ENCODE measurements at regions not wholly inside any gene's neighbourhood (a gene's known extent, or its start where the extent isn't known, plus 50 kb on each side); places are given as distances from the start of the nearest gene placed in this dataset.
A peak's percentile ranks its signal among the peaks of the same experiment; 100 is the strongest.

DNA sequence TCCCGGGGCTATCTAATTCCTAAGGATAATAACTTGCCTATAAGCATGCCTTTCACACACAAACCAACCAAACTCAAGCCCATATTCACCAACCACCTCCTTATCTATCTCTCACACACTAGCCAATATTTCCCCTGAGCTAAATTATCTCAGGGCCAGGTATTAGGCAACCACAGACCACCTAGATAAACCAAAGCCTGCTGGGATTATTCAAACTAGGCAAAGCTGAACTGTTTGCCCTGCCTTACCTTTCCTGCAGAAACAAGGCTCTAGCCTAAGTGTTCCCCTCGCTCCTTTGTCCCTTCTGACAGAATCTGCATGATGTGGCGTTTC lies 114.7 kb upstream of the EEA1 start:
- DNase-seq = no peak

- DNase-seq = no peak
Observed at GRCh38 chr12:93047118-93047517, 118.0 kb upstream of the EEA1 start.

GRCh38 chr12:93048656-93049055 lies 119.6 kb upstream of the EEA1 start:
- DNase-seq = no peak

- no peak for DNase-seq
Observed at GRCh38 chr12:93050026-93050747, 121.1 kb upstream of the EEA1 start.

GRCh38 chr12:93050748-93051081 lies 121.6 kb upstream of the EEA1 start:
- no peak for DNase-seq

DNA sequence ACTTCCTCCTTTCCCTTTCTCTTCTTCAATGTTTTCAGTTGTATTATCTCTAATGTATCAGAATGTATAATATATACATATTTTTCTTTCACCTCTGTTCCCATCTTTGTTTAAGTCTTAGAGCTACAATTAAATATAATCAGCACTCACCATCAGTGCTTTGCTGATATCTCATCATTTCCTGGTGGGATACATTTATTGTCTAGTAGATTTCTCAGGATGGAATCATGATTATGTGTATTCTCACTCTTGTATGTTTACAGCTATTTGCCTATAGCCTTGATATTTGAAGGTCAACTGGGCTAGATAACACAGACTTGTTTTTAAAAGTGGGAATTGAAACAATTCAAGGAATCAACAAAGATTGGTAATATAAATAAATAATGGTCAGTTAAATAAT lies 124.9 kb upstream of the EEA1 start:
- DNase-seq = no peak

DNA sequence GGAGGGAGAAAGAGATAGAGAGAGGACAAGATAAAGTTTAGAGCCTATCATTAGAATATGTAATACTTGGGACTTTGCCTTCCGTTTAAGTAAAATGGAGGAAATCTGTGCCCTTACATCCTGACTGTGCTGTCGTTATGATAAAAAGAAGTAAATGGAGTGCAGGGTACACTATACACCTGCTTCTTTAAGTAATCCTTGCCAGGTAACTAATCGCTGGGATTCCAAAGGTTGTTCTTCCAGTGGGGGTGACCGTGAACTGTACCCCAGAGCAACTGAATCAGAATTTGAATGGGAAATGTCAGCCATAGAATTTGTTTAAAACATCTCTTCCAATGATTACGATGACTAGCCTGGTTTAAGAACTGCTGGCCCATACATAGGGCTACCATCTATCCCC lies 126.1 kb upstream of the EEA1 start:
- no peak for DNase-seq

- DNase-seq = no peak
Observed at GRCh38 chr12:93056971-93057535, 128.0 kb upstream of the EEA1 start.

DNA sequence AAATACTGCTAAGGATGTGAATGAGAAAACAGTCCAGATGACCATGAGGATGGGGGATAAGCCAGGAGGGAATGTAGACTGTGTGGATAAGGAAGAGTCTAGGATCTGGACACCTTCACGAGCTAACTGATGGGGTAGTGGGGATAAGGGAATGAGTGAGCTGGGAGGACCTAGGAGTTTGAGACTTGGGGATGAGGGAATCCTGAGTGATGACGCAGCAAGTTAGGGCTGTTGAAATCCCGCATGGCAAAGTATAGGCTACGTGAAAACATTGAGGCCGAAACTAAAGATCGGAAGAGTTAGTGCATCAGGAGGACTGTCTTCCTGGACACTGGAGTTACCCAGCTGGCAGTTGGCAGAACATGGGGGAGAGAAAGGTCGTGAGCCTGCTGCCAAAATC lies 129.2 kb upstream of the EEA1 start:
- DNase-seq = no peak

DNA sequence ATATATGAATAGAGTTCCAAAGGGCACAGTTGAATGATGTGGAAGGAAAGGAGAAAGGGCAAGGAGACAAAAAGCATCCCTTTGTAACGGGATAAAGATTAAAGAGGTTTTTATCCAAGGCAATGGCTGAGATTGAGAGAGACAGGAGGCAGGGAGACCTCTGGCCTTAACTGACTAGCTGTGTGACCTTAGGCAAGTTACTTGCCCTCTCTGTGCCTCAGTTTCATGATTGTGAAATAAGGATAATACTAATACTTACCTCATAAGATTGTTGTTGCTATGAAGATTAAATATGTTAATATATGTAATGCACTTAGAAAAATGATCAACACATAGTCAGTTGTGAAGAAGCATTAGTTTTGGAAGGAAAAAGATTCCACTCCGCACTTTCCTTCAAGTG lies 130.2 kb upstream of the EEA1 start:
- no peak for DNase-seq

GRCh38 chr12:93059925-93060665 lies 131.0 kb upstream of the EEA1 start:
- DNase-seq = no peak

DNA sequence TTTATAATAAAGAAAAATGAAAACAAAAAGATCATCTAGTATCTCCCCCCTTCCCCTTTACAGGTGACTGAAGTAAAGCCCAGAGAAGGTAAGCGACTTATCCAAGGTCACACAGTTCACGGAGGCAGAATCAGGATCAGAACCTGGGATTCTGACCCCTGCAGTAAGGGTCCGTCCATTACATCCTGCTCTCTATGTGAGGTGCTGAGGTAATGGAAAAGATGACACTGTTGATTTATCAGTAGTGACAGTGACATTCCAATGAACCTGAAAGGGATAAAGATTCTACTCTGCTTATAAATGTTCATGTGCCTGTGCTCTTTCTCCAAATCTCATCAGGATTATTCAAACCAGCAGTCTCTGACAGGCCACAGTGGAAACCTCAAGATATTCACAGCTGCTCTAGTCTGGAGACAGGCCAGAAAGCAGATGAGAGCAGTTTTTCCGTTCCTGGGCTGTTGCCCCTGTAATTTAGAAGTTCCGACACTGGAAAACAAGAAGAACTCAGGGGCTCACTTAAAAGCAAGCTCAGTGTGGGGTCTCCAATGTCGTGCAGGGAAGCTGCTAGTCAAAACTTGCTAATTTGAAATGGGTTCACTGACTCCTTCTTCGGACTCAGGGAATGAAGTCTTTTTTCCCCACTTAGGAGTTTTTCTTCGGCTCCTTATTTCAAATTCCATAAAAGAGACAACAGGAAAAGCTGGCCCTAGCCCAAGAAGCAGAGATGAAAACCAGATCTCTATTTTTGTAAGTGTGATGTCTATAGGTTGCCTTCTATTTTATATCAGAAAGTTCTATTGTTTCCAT lies 131.8 kb upstream of the EEA1 start:
- DNase-seq = peak; percentile 23

DNA sequence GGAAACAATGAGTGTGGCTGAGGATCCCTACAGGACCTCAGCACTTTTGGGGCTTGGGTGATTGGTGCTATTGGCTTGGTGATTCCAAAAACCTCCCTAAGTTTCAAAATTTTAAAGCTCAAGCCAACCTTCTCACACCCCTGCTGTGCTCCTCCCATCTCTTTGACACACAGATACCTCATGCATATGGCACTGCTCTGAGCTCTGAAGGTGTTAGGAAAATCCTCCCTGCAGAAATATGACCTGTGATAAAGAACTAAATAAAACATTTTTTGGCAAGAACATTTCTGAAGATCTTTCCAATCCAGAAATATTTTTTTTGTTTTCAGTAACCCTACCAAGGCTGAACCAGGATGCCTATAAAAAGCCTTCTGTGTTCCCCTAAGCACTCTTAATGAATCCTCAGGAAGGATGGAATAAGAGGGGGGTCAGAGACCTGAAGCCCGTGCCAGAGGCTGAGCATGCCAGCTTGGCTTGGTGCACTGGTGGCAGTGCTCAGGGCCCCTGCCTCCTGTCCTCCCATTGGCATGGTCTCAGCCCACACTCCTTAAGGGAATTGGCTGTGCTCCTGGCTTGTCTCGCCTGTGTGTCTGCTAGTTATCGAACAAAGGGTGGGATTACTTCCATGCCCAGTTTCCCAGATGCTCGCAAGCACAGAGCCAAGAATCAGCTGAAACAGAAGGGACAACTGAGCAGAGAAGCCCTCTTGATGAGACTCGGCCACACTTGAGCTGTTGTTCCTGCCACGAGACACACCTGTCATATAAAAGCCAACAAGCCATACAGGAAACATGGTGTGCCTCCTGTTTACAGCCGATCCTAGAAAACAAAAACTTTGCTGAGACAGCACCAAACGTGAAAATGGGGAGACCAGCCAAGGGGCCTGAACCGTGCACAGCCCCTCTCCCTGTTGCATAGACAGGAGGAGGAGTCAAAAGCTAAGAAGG lies 132.7 kb upstream of the EEA1 start:
- DNase-seq = peak; percentile 85

DNA sequence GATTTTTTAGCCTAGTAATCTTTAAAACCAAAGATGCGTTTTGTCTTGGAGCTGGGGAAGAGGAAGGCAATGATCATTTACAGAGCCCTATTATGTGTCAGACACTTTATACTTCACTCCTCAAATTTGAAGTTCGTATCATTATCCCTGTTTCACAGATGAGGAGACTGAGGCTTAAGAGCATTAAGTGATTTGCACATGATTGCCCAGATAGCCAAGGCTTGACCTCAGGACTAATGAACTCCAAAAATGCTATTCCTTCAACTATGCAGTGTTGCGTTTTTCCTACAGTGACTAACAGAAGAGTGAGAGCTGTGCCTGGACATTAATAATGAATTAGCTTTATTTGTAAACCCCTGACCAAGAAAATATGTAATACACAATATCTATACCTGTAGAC lies 136.8 kb upstream of the EEA1 start:
- no peak for DNase-seq

DNA sequence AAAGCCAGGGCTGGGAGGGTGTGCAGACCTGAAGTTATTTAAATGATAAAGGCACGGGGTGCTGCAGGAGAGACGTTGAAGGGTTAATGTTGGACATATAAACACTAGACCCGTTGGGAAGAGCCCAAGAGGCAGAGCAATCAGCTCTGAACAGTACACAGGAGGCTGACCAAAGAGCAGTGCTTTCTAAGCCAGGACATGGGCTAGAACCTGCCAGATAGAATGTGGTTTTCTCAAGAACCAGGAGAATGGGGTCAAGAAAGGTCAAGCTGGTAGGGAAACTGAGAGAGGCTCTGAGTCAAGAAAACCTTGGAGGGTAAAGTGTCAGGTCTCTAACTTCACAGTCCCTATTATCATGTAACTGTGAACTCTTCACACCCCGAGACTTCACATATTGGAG lies 143.2 kb upstream of the EEA1 start:
- no peak for DNase-seq

GRCh38 chr12:93073324-93073723 lies 144.2 kb upstream of the EEA1 start:
- DNase-seq = no peak

DNA sequence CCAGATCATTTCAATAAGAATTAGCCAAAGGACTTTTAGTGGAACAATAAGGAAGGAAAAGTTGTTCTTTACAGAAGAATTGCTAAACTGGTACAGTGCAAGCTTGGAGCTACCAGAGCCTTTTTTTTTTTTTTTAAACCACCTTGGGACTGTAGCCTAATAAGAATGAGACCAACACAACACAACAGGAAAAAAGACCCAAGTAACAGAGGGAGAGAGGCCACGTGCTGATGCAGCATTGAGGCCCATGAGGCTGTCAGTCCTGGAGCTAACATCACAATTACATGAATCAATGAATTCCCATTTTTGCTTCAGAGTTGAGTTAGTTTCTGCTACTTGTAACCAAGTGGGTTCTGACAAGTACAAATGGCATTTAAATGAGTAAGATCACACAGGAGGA lies 149.0 kb upstream of the EEA1 start:
- no peak for DNase-seq

DNA sequence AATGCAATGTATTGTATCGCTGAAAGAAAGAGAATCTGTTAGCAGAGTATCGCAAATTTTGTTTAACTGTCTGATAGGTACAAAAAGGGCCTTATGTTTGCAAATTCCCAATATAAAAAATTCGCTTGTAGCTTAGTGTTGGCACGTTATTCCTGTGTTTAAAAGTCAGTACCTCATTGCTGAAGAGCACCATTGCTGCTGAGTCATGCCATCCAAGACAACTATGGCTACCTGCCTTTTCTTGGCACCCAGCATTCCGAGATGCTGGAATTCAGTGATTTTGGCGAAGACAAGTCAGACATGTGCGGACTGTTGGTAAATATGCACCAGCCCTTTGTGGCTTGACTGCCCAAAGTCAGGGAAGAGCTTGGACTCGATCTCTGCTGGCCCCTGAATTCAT lies 149.5 kb upstream of the EEA1 start:
- DNase-seq = no peak

GRCh38 chr12:93079271-93079670 lies 150.2 kb upstream of the EEA1 start:
- no peak for DNase-seq

GRCh38 chr12:93079976-93080375 lies 150.9 kb upstream of the EEA1 start:
- no peak for DNase-seq

DNA sequence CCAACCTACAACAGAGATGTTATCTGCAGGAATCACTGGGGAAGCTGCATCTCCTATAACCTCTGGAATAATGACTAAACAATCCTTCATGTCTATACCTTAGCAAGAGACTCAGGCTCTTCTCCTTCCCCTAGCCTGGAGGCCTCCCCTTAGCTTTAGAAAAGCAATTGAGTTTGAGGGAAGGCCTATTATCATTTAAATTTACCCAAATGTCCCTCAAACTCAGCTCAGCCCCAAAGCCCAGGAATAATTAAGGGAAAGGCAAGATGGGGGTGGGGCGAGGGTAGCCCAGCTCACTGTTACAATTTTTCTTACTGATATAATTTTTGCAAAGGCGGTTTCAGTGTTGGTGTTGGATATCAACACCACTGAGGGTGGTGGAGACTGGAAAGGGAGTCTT lies 151.4 kb upstream of the EEA1 start:
- DNase-seq = no peak

DNA sequence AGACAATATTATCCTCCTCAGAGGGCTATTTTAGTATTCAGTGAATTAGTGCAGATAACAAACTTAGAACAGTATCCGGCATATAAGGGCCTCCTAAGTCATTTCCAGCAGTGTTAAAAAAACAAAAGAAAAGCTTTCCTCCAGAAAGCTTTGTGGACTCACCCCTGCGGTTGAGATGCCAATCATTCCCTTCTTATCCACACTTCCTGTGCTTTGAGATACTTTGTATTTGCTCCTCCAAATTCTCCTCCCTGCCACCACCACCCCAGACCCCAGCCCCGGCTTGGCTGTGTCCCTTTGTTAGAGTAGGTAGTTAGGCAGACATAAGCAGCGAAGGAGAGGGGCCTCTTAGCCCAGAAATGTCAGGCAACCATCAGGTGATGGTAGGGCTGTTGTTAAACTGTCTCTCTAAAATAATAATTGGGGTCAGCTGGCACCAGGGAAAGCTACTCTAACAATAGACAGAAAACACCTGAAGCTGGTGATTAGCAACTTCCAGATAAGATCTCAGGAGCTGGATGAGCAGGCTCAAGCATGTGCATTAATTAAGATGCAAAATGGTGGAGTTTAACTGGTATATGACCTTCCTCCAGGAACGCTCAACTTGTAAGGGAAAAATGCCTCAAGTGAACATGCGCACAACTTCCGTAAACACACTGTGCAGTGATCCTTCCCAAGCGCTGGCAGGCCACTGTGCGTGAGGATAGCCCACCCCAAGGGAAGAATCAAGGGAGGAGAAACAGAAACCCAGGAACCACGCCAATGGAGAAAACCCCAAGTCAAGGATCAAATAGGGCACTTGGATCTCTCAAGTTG lies 152.1 kb upstream of the EEA1 start:
- no peak for DNase-seq
